GM12801 (cell line): ENCODE measurements at regions not wholly inside any gene's neighbourhood (a gene's known extent, or its start where the extent isn't known, plus 50 kb on each side); places are given as distances from the start of the nearest gene placed in this dataset.

Experiments
- TF ChIP-seq, protein P1 (sequence below): IDR thresholded peaks from one replicate; pipeline ENCODE4 v1.5.1; 2011; ENCODE audit warnings: control low read depth; ENCODE audit not compliant: insufficient read length; ENCODE audit errors: extremely low read depth

DNA sequence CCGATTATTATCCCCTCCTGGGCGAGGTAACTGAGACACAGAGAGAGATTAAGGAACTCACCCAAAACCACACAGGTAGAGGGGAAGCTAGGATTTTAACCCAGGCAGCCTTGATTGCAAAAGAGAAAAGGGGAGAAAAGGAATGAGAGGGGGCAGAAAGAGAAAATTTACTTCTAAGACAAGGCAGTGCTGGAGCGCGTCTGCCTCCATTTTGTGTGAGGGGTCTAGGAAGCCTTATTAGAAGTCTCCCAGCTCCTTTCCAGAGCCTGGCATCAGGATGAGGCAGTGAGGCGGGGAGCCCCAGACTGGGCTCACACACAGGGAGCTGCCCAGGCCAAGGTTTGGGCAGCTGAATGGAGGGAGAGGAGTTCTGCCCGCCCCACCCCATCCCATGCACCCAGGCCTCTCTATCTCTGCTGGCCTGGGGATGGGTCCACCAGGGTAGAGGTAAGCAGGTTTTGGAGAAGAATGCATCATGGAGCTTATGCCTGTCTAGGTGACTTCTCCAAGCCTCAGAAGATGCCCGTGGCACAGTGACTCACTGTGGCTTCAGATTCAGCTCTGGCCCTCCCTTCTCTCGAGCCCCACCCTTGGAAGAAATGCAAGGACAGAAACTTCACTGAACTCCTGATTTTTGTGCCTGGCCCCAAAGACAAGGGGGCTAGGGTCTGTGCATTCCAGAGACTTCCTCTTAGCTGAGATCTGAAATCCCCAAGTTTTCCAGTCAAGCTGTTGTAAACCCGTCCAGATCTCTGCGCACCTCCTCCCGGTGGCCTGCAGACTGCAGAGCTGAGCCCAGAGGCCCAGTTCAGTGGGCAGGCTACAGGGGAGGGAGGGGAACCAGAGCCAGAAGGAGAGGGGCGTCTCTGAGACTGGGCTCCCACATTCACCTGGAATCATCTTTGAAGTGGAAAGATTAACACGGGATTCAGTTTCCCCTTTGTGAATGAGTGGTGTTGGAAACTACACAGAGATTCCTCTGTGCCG lies 95.1 kb upstream of the CDH5 start:
- TF ChIP-seq, protein P1, sequence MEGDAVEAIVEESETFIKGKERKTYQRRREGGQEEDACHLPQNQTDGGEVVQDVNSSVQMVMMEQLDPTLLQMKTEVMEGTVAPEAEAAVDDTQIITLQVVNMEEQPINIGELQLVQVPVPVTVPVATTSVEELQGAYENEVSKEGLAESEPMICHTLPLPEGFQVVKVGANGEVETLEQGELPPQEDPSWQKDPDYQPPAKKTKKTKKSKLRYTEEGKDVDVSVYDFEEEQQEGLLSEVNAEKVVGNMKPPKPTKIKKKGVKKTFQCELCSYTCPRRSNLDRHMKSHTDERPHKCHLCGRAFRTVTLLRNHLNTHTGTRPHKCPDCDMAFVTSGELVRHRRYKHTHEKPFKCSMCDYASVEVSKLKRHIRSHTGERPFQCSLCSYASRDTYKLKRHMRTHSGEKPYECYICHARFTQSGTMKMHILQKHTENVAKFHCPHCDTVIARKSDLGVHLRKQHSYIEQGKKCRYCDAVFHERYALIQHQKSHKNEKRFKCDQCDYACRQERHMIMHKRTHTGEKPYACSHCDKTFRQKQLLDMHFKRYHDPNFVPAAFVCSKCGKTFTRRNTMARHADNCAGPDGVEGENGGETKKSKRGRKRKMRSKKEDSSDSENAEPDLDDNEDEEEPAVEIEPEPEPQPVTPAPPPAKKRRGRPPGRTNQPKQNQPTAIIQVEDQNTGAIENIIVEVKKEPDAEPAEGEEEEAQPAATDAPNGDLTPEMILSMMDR: no peak

DNA sequence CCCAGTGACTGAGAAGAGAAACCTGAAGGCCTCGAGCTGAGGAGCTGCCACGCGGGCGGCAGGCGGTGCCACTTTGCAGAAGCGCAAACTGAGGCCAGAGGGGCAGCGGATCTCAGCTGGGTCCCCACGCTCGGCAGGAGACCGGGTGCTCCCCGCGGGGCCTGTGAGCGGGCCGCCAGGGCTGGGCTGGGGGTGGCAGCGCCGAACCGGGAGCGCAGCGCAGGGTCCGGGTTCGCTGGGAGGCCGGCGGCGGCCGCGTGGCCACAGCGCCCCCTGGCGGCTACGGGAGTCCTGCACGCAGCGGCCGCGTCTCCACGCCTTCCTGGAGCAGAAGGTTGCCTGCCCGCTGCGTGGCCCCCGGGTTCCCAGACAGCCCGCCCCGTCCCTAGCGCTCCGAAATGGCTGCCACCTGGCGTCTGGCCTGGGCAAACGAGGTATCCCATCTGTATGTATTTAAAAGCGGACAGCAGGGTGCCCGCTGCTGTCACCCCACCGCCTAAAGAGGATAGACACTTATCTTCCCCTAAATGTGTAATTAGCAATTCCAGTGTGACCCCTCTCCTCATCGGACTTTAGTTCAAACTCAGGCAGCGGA lies 96.1 kb upstream of the CDH5 start:
- TF ChIP-seq, protein P1: no peak

DNA sequence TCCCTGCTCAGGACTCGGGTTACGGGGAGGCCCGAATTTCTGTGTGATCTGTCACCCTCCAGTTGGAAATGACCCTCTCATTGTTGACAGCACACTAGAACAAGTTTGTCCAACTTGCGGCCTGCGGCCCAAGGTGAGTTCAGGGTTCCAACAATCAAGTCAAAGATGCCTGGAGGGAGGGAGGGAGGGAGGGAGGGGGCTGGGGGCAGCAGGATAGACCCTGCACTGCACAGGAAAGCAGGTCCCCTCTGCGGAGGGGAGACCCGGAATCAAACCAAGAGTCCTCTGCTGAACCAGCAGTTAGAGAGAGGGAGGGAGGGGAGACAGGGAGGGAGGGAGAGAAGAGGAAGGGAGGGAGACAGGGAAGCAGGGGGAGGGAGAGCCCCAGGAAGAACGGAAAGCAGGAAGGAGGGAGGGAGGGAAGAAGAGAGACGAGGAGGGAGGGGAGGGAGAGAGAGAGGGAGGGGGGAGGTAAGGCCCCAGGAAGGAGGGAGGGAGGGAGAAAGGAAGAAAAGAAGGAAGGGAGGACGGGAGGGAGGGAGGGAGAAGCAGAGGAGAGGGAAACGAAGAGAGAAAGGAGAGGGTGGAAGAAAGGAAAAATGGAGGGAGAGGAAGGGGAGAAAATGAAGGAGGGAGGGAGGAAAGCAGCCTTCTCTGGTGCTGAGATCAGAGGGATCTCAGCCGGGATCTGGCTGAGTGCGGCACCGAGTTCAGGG lies 96.7 kb upstream of the CDH5 start:
- TF ChIP-seq, protein P1: no peak

GRCh38 chr16:66267292-66268014 lies 99.0 kb upstream of the CDH5 start:
- TF ChIP-seq, protein P1: no peak

DNA sequence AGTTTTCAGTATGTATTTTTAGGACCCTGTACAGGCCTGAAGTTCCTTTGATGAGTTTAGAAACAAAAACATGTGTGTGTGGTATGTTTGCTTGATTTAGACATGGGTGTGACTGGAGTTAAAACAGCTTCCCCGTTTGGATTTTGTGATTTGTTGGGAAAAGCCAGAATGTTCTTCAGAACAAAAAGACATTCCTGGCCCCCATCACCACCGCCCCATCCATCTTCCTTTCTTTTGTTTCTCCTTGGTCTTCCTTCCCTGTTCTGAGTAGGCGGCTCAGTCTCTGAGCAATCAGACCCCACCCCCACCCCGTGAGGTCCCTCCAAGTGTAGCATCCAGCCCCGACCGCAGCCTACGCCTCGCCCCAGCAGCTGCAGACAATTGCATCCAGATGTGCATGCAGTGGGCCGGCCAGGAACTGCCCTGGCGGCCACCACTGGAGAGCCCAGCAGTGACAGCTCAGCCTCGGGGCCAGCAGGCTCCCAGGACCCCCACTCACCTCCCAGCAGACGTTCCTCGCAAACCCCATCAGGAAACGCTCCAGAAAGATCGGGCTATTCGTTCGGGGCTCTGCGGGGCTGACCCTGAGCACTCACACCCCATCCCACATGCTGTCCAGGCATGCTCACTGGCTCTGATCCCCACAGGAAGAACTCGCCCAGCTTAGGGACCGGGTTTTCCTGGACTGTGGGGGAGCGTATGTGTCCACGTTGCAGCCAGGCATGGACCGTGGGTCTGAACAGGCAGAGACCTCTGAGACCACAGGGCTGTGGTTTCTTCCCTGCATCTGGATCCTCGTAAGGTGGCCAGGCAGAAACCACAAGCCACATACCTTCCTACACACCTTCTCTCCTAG lies 99.8 kb upstream of the CDH5 start:
- TF ChIP-seq, protein P1: no peak

GRCh38 chr16:66265556-66266141 lies 100.8 kb upstream of the CDH5 start:
- TF ChIP-seq, protein P1: no peak
